ENCODE measurements at regions not wholly inside any gene's neighbourhood (a gene's known extent, or its start where the extent isn't known, plus 50 kb on each side); places are given as distances from the start of the nearest gene placed in this dataset.

DNA sequence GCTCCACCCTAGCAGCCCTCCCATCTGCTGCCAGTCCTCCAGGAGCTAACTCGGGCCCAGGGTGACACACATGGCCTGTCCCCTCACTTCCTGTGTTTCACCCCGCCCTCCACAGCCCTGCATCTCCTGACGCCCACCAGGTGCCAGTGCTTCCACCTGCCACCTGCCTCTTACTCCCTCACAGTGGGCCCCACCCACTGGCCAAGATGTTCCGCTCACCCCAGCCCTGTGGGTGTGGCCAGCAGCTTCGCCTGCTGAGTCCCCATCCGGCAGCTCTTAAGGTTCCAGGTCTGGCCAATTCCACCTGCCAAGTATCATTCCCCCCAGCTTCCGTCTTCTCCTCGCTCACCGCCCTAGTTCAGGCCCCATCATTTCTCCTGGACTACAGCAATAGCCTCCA, 184.1 kb downstream of the MBOAT1 start:
- DNase-seq, result no peak

DNA sequence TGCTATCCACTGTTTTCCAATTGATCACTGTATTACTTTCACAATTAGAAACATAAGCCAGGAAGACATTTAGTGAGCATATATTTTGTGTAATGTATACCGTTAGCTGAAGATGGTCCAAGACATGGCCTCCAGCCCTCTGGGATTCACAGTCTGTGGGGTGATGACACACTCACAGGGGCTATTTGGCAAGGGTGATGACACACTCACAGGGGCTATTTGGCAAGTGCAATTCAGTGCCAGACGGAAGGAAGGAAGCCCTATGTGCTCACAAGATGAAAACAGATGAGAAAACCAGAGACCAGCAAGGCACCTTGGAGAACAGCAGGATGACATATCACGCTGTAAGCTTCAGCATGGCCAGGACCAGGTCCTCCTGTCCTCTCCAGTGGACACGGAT, 183.7 kb downstream of the MBOAT1 start:
- DNase-seq, result no peak

DNA sequence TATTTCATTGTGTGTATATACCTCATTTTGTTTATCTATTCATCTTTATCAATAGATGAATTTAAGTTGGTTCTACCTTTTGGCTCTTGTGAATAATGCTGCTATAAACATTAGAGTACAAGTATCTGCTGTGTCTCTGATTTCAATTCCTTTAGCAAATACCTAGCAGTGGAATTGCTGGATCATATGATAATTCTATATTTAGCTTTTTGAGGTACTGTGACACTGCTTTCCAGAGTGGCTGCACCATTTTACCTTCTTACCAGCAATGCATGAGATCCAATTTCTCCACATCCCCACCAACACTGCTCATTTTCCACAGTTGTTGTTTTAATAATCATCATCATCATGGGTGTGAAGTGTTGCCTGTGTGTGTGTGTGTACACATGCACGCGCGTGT, 182.3 kb downstream of the MBOAT1 start:
- no peak for DNase-seq

DNA sequence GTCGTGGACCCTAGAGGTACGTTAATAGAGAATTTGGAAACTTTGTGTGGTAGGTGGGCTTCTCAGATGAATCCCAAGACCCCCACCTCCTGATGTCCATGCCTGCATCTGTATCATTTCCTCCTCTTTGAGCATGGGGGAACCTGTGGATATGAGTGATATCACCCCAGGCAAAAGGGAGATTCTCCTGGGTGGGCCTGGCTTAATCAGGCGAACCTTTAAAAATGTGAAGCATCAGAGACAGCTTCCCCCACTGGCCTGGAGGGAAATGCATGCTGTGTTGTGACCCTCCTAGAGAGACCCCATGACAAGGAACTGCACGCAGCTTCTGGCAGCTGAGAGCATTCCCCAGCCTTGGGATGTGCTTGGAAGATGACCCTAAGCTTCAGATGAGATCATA, 180.9 kb downstream of the MBOAT1 start:
- DNase-seq, result no peak

DNA sequence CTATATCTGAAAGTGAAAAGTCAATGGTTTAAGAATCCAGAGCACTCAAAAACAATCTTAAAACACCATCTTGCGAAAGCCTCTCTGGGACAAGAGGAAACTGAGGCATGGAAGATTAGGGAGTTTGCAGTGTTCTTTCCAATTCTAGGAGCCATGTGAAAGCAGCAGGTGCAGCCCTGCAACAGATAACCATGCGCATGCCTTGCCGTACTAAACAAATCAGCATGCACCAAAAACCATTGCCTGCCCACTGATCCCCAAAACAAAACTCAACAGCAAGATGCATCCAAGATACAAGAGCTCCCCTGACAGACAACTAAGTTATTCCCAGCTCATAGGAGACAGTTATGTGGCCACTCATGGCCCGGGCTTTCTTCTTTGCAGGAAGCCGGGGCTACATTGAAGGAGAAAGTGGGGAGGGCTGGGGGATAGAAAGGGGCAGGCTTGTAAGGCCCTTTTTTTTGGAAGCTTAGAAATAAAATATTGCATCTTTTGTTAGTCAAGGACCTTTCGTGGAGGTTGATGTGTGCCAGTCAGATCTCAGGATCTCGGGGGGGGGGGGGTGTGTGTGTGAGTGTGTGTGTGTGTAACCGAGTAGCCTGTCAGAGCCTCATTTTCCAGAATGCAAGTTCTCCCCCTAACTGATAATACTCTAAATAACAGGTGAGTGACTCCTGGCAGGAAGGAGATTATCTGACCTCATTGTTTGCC, 178.4 kb downstream of the MBOAT1 start:
- no peak for DNase-seq

DNA sequence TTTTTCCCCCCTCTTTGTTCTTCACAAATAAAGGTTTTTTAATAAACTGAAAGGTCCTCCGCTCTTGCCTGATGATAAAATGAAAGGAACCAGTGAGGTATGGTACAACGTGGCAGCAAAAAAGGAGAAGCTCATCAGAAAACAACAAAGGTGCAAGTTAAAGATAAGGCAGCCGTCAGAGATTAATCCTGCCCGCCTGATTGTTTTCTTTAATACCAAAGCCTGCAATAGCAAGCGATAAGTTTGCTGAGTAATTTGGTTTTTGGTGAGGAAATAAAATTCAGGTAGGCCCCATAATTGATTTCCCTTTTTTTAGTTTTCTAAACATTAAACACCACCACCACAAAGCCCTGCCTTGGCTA, 177.9 kb downstream of the MBOAT1 start:
- DNase-seq, result no peak

DNA sequence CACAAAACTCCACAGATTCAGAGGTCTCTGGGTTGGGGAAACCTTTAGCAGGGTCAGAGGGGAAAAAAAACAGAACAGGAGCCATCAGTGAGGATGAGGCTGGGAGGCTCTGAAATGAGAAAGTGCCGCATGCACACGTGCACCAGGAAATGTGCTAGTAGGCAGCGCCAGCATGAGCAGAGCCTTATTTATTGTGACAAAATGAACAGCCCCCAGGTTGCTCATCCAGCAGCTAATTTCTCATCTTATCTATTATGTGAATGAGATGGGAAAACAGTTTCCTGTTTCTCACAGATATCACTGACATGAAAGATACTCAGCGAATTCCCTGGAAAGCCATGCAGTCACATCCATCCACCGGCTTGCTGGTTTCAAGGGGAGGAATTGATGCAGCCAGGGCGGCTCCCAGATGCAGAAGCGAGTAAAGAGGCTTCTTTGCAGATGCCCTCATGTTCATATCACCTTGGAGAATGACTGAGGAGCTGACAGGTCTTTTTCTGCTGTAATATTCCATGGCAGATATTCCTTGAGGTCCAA, 176.1 kb downstream of the MBOAT1 start:
- no peak for DNase-seq

DNA sequence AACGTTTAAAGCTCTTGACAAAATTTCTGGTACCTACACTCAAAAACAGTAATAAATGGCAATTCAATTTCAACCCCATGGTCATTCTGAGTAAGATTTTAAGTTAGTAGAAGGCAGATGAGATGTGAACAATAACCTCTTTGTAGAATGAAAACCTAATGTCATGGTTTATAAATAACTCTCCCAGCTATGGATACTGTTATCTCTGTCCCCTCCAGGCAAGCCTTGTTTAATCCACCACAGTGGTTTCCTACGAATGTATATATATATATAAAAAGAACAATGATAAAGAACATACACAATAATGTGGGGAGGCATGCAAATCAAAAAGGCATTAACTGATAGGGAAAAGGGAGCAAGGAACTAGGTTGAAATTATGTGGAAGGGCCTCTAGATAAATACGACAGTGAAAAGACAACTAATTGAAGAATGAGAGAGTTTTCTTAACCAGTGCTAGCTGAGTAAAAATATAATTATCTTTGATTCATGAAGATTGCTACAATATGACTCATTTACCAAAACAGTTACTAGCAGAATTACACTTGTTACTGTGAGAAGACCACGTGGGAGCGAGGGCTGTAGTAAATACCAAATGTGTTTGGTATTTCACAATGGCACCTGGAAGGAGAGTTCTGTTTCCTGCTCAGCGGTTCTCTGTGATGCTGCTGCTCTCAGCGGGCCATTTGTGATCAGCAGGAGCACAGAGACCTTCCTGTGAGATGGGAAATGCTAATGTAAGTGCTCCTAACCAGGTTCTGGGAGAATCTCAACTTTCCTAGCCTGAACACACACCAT, 173.7 kb downstream of the MBOAT1 start:
- no peak for DNase-seq

DNA sequence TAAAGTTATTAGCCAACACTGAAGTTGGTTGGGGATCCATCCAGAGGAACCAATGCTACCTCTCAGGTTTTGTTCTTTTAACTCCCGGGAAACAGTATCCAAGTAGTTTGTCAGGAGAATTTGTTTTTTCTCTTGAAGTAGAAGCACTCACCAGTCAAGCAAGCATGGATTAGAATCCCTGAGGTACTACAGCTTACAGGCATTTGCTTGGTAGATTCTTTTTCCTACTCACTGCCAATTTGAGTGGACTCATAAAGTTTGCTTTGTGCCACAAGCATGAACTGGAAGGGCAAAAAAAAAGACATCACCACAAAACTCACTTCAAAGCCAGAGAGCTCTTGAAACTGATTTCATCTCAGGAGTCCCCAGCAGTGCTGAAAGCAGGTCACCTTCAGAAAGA, 167.4 kb downstream of the MBOAT1 start:
- no peak for DNase-seq
